Stimulated activated CD4-positive, alpha-beta T cell treated with anti-CD3 and anti-CD28 coated beads, Interleukin-1b, Interleukin-23, amount 100 ng/mL, for 24 hours (primary cell): ENCODE measurements at regions not wholly inside any gene's neighbourhood (a gene's known extent, or its start where the extent isn't known, plus 50 kb on each side); places are given as distances from the start of the nearest gene placed in this dataset.
"Not testable (repeated sequence)": the region's sequence is repeated elsewhere in the genome, so short reads cannot be mapped to it uniquely, and the experiment has no call there.

ENCODE experiments used
- DNase-seq, 4 experiments: peaks; one replicate each; pipeline ENCODE4 v3.0.0-alpha.2; 2020; ENCODE audit warnings: low read depth in 4 of 4, low spot score in 1 of 4

GRCh38 chr5:154653764-154654485, 101.3 kb upstream of the LARP1 start:
- DNase-seq: no peak

- DNase-seq: no peak
These were observed 101.8 kb upstream of the LARP1 start for GRCh38 chr5:154653418-154653763.

GRCh38 chr5:154652746-154653417, 102.3 kb upstream of the LARP1 start:
- DNase-seq: no peak

- DNase-seq: not testable (repeated sequence)
These were observed 103.4 kb upstream of the LARP1 start for GRCh38 chr5:154651795-154652194.

DNA sequence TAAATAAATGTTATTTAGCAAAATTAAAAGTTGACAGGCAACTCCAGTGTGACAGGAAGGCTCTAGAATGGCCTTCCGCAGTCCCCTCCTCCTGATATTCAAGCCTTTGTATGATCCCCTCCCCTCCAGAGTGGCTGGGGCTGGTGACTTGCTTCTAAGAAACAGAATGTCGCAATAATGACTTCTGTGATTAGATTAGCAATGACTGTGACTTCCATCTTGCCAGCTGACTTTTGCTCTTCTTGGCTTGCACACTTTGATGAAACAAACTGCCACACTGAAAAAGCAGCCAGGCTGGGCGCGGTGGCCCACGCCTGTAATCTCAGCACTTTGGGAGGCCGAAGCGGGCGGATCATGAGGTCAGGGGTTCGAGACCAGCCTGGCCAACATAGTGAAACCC, 106.5 kb upstream of the LARP1 start:
- DNase-seq: no peak

GRCh38 chr5:154648229-154648628, 106.9 kb upstream of the LARP1 start:
- DNase-seq: no peak

GRCh38 chr5:154647761-154648145, 107.4 kb upstream of the LARP1 start:
- no peak for DNase-seq

GRCh38 chr5:154647114-154647760, 107.9 kb upstream of the LARP1 start:
- peak in 1 of 4 experiments; percentile 3 for DNase-seq

- DNase-seq: no peak
These were observed 108.4 kb upstream of the LARP1 start for GRCh38 chr5:154646745-154647113.

DNA sequence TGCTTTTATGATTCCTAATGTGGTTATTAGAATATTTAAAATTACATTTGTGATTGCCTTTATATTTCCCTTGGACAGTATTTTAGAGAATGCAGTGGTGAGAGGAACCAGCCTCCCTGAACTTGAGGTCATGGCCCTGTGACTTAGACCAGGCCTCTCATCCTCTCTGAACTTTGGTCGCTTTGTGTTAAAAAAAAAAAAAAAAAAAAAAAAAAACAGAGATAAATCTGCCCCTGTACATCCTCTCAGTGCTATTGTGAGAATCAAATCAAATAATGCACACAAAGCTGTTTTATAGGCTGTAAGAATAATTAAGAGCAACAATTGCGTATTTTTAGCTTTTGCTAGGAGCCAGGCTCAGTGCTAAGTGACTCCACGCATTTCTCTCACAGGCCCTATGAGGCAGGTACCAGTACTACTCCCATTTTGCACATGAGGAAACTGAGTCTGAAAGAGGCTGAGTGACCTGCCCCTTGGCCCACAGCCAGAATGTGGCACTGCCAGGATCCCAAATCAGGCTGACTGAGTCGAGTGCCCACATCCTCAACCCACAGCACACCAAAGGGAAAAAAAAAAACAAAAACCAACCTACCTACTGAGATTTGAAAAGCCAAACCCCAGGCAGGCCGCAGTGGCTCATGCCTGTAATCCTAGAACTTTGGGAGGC, 110.3 kb upstream of the LARP1 start:
- DNase-seq: no peak

- no peak for DNase-seq
These were observed 112.5 kb upstream of the LARP1 start for GRCh38 chr5:154642499-154643245.

DNA sequence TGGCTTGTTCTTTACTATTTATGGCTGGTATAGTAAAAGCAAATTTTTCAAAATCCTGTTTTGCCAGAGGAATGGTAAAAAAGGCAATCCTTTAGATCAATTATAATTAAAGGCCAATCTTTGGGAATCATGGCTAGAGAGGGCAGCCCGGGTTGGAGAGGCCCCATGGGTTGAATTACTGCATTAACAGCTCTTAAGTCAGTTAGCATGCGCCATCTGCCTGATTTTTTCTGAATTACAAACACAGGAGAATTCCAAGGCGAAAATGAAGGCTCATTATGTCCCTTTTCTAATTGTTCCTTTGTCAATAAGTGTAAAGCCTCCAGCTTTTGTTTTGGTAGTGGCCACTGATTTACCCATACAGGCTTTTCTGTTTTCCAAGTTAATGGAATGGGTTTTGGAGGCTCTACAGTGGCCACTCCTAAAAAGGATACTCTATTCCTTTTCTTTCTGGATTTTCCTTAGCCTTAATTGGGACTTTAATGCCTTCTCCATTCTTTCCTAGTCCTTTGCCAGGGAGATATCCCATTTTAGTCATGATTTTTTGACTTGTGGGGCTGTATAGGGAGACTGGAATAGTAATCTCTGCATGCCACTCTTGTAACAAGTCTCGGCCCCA, 114.9 kb upstream of the LARP1 start:
- not testable (repeated sequence) for DNase-seq

DNA sequence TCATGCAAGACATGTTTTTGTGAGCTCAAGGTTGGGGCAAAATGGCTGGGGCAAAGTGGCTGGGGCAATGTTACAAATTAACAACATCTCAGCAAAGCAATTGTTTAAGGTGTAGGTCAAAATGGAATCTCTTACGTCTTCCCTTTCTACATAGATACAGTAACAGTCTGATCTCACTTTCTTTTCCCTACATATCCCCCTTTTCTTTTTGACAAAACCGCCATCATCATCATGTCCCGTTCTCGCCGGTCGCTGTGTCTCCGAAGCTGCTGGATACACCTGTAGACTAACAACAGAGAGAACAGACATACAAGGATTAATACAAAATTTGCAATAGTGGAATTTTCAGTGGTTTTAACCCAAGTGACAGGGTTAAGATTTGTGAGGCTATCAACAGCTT, 118.4 kb upstream of the LARP1 start:
- DNase-seq: not testable (repeated sequence)

DNA sequence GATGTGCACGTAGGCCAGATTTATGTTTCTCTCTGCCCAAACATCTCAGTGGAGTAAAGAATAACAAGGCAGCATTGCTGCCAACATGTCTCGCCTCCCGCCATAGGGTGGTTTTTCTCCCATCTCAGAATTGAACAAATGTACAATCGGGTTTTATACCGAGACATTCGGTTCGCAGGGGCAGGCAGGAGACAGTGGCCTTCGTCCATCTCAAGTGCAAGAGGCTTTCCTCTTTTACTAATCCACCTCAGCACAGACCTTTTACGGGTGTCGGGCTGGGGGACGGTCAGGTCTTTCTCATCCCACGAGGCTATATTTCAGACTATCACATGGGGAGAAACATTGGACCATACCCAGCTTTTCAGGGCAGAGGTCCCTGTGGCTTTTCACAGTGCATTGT, 118.9 kb upstream of the LARP1 start:
- not testable (repeated sequence) for DNase-seq

- not testable (repeated sequence) for DNase-seq
These were observed 121.4 kb upstream of the LARP1 start for GRCh38 chr5:154633744-154634143.

- no peak for DNase-seq
These were observed 124.0 kb upstream of the LARP1 start for GRCh38 chr5:154631141-154631540.

DNA sequence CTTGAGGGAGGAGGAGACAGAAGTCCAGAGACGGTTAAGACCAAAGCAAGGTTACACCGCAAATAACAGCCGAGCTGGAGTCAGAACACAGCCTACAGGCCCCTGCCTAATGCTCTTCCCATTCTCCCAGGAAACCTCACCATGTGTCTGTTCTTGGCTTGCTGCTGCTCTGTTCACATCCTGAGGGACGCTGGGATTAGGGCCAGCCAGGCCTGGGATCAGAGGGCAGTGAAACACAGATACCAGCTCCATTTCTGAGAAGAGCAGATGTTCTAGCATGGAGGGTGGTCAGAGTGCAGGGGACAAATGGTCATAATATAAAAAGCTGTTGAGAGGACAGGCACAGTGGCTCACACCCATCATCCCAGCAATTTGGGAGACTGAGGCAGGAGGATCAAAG, 124.8 kb upstream of the LARP1 start:
- DNase-seq: no peak

DNA sequence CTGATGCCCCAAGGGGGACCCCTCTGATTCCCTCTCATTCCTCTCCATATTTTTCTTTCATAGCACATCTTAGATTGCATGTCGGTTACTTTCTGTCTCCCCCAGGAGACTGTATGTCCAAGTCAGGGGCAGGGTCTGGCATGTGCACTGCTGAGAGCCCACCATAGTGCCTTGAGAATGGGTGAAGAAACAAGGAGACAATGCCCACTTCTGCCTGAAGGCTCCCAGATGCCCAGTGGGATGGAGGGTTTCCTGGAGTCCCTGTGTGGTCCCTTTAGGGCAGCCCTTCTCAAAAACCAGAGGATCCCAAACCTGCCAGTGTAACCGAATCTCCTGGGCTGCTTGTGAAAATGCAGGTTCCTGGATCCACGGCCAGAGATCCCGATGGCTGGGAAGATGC, 126.5 kb upstream of the LARP1 start:
- no peak for DNase-seq

DNA sequence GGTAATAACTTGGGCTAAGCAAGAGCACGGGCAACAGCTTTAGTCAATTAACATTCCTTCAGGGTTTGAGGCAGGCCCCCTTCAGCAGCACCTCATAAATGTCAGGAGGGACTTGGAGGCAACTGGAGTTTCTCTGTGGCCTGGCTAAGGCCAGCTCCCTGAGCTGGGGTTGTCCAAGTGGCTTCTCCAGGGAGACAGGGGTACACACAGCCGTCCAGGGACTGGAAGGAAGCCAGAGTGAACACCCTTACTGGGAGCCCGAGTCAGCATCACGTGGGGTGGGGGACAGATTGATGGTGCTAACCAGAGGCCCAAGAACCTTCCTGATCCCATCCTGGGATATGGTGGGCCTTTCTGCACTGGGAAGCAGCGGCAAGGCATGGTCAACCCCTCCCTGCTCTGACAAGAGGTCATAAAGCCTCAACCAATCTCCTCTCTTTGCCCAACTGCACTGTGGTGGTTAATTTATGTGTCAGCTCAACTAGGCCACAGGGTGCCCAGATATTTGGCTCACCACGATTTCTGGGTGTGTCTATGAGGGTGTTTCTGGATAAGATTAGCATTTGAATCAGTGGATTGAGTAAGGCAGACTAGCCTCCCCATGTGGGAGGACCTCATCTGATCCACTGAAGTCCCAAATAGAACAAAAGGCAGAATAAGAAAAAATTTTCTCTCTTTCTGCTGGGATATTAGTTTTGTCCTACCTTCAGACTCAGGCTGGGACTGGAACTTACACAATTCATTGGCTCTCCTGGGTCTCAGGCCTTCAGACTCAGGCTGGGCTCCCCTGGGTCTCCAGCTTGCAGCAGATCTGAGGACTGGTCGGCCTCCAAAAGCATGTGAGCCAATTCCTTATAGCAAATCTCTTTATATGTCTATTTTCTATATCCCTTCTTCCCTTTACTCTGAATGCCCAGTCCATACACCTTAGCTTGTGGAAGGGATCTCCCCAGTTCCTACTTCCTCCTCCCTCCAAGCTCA, 127.2 kb upstream of the LARP1 start:
- no peak for DNase-seq
